AG10803 (cell line): ENCODE measurements at regions not wholly inside any gene's neighbourhood (a gene's known extent, or its start where the extent isn't known, plus 50 kb on each side); places are given as distances from the start of the nearest gene placed in this dataset.

Source experiments
- DNase-seq: peaks from one replicate; pipeline ENCODE4 v3.0.0; 2010; ENCODE audit warnings: low read depth
- H3K4me3 ChIP-seq: 2 replicates; pipeline ENCODE4 v1.5.1; 2011; ENCODE audit warnings: mild to moderate bottlenecking, low read length, control low read depth
- CTCF ChIP-seq: conservative IDR thresholded peaks from 2 replicates; pipeline ENCODE4 v1.5.1; 2011; ENCODE audit warnings: mild to moderate bottlenecking, low read length, control low read depth, inconsistent platforms

GRCh38 chr9:96164268-96164683 lies 137.7 kb downstream of the HSD17B3 start:
- no peak for DNase-seq
- no peak overlapping the region for H3K4me3 ChIP-seq
- TF ChIP-seq CTCF: no peak

DNA sequence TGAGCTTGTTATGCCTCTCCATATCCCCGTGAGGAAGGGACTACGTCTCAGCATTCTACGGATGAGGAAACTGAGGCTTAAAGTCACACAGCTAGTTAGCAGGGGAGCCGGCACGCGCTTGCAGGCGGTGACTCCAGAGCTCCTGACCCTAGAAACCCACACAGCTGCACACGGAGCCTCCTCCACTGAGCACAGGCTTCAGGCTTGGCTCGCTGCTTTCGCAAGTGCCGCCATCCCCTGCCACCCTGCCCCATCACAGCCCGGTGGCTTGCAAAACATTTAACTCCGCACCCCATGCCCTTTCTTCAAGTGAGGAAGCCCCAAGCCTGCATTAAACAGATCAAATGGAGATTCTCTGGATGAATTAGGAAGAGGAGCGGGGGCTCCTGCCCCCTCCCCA lies 138.3 kb downstream of the HSD17B3 start:
- DNase-seq: no peak
- no peak for TF ChIP-seq CTCF
- H3K4me3 ChIP-seq: no peak overlapping the region

DNA sequence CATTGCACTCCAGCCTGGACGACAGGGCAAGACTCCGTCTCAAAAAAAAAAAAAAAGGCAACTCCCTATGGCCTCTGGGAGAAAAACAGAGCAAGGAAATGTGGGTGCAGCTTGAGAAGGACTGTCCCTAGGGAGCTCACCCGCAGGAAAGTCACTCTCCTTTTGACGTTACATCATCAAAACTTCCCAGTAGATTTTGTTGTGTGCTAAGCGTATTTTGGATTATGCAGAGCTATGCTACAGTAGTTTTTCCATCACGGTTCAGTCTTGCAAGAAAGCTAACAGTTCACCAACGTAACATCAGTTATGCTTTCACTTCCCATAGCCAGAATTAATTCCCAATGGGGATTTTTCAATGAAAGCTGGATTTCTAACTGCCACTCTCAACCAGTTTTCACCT lies 138.8 kb downstream of the HSD17B3 start:
- H3K4me3 ChIP-seq: no peak overlapping the region
- no peak for DNase-seq
- TF ChIP-seq CTCF: no peak

DNA sequence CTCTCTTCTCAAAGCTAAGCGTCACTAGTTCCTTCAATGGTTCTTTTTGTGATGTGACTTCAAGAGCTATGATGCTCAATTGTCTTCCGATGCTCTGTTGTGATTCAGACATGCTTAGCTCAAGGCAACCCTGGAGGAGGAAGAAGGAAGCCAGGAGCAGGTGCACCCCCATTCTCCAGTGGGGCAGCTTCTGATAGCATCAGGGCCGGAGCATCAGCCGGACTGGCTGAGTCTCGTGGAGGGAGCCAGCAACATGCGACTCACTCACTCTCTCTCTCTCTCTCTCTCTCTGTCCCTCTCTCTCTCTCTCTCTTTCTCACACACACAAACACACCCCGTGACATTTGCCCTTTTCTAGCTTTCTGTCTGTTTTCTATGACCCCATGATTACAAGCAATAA lies 140.2 kb downstream of the HSD17B3 start:
- DNase-seq: no peak
- TF ChIP-seq CTCF: no peak
- no peak overlapping the region for H3K4me3 ChIP-seq

- no peak overlapping the region for H3K4me3 ChIP-seq
- no peak for TF ChIP-seq CTCF
- no peak for DNase-seq
Measured at GRCh38 chr9:96160866-96161265, 141.1 kb downstream of the HSD17B3 start.

- no peak overlapping the region for H3K4me3 ChIP-seq
- no peak for TF ChIP-seq CTCF
- no peak for DNase-seq
Measured at GRCh38 chr9:96160168-96160567, 141.8 kb downstream of the HSD17B3 start.

GRCh38 chr9:96159596-96159995 lies 142.4 kb downstream of the HSD17B3 start:
- no peak for DNase-seq
- TF ChIP-seq CTCF: no peak
- no peak overlapping the region for H3K4me3 ChIP-seq
